ENCODE measurements at regions not wholly inside any gene's neighbourhood (a gene's known extent, or its start where the extent isn't known, plus 50 kb on each side); places are given as distances from the start of the nearest gene placed in this dataset.

DNA sequence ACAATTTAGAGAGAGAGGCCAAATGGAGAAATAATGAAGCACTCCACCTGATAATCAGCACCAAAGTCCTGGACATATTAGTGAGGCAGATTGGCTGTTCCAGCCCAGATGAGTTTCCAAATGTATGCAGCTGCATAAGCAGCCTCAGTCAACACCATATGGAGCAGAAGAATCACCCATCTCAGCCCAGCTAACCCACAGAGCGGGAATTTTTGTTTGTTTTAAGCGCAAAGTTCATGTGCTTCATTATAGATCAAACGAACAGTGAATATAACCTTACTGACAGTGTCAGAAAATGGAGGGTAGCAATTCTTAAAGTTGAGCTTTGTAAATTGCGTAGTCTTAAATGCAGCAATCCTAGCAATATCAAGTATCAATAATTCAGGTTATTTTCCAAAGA lies 234.0 kb upstream of the CEP162 start:
- CTCF ChIA-PET = no interaction called here
- Histone ChIP-seq H3K36me3 (ENCODE audit: insufficient read depth, low read length, poor library complexity, severe bottlenecking) (no peaks in the 10 kb centered on the region), H3K9me3 (ENCODE audit: low read depth, low read length, poor library complexity, severe bottlenecking) (no peaks in the 10 kb centered on the region), H3K4me3 (ENCODE audit: low read depth, low read length, poor library complexity, severe bottlenecking) (no peak overlapping the region), H3K4me1 (ENCODE audit: insufficient read depth, low read length, poor library complexity, severe bottlenecking) (no peaks in the 10 kb centered on the region), H3K27ac (ENCODE audit: low read depth, low read length, poor library complexity, severe bottlenecking) (no peak overlapping the region), H3K27me3 (replicated peaks; ENCODE audit: insufficient read depth, low read depth, low read length, poor library complexity) (no peaks in the 10 kb centered on the region)
- TF ChIP-seq CTCF (conservative IDR thresholded peaks at IDR 0.05; ENCODE audit: low read depth, low read length) (no peak), EZH2 (IDR thresholded peaks at IDR 0.05; ENCODE audit: borderline replicate concordance, low read depth, low read length, poor library complexity, severe bottlenecking) (no peak)
- POLR2A ChIA-PET (ENCODE audit: low non-redundant PET) = no interaction called here
- DNase-seq (ENCODE audit: low spot score) = no peak
- intact Hi-C loops (cut with micrococcal nuclease; ENCODE audit: unreplicated experiment) = no loop called here
- no TSS peak for BruUV-seq (replicated peaks)

DNA sequence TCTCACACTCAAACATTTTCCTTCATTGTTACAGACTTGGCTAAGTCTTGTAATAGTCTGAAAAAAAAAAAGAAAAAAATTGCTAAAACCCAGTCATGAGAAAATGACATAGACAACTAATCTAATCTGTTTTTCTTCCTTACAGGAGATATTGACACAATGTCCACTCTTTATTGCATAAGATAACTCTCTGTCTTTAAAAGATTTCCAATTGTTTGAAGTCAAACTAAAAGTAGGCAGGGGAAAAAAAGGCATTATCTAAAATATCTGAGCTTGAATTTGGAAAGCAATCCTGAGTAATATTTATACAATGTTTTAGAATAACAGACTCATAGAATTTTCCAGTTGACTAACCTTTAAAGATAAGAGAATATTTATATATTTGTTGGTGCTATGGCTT lies 233.0 kb upstream of the CEP162 start:
- H3K4me3 ChIP-seq (ENCODE audit: low read depth, low read length, poor library complexity, severe bottlenecking) = no peak overlapping the region
- no peak for TF ChIP-seq CTCF (conservative IDR thresholded peaks at IDR 0.05; ENCODE audit: low read depth, low read length)
- no peak for TF ChIP-seq EZH2 (IDR thresholded peaks at IDR 0.05; ENCODE audit: borderline replicate concordance, low read depth, low read length, poor library complexity, severe bottlenecking)
- no TSS peak for BruUV-seq (replicated peaks)
- DNase-seq (ENCODE audit: low spot score) = no peak
- no peaks in the 10 kb centered on the region for H3K9me3 ChIP-seq (ENCODE audit: low read depth, low read length, poor library complexity, severe bottlenecking)
- intact Hi-C loops (cut with micrococcal nuclease; ENCODE audit: unreplicated experiment) = no loop called here
- H3K27me3 ChIP-seq (replicated peaks; ENCODE audit: insufficient read depth, low read depth, low read length, poor library complexity) = no peaks in the 10 kb centered on the region
- POLR2A ChIA-PET (ENCODE audit: low non-redundant PET) = no interaction called here
- H3K27ac ChIP-seq (ENCODE audit: low read depth, low read length, poor library complexity, severe bottlenecking) = no peak overlapping the region
- H3K4me1 ChIP-seq (ENCODE audit: insufficient read depth, low read length, poor library complexity, severe bottlenecking) = no peaks in the 10 kb centered on the region
- H3K36me3 ChIP-seq (ENCODE audit: insufficient read depth, low read length, poor library complexity, severe bottlenecking) = no peaks in the 10 kb centered on the region
- CTCF ChIA-PET = no interaction called here

GRCh38 chr6:84459401-84459800 lies 232.0 kb upstream of the CEP162 start:
- no peaks in the 10 kb centered on the region for H3K4me1 ChIP-seq (ENCODE audit: insufficient read depth, low read length, poor library complexity, severe bottlenecking)
- H3K27ac ChIP-seq (ENCODE audit: low read depth, low read length, poor library complexity, severe bottlenecking) = no peak overlapping the region
- ChIA-PET CTCF (no interaction called here), POLR2A (ENCODE audit: low non-redundant PET) (no interaction called here)
- TF ChIP-seq CTCF (conservative IDR thresholded peaks at IDR 0.05; ENCODE audit: low read depth, low read length) (no peak), EZH2 (IDR thresholded peaks at IDR 0.05; ENCODE audit: borderline replicate concordance, low read depth, low read length, poor library complexity, severe bottlenecking) (no peak)
- no peaks in the 10 kb centered on the region for H3K27me3 ChIP-seq (replicated peaks; ENCODE audit: insufficient read depth, low read depth, low read length, poor library complexity)
- no peak overlapping the region for H3K4me3 ChIP-seq (ENCODE audit: low read depth, low read length, poor library complexity, severe bottlenecking)
- H3K36me3 ChIP-seq (ENCODE audit: insufficient read depth, low read length, poor library complexity, severe bottlenecking) = no peaks in the 10 kb centered on the region
- BruUV-seq (replicated peaks) = no TSS peak
- no peaks in the 10 kb centered on the region for H3K9me3 ChIP-seq (ENCODE audit: low read depth, low read length, poor library complexity, severe bottlenecking)
- no peak for DNase-seq (ENCODE audit: low spot score)
- intact Hi-C loops (cut with micrococcal nuclease; ENCODE audit: unreplicated experiment) = no loop called here

Data from A673 (cell line).